NCI-H1048 (cell line): ENCODE measurements at regions not wholly inside any gene's neighbourhood (a gene's known extent, or its start where the extent isn't known, plus 50 kb on each side); places are given as distances from the start of the nearest gene placed in this dataset.
"Not testable (repeated sequence)": the region's sequence is repeated elsewhere in the genome, so short reads cannot be mapped to it uniquely, and the experiment has no call there.

Experiments used
- DNase-seq: peaks from one replicate; lab custom pipeline; 2025; lab: John Stamatoyannopoulos, UW

DNA sequence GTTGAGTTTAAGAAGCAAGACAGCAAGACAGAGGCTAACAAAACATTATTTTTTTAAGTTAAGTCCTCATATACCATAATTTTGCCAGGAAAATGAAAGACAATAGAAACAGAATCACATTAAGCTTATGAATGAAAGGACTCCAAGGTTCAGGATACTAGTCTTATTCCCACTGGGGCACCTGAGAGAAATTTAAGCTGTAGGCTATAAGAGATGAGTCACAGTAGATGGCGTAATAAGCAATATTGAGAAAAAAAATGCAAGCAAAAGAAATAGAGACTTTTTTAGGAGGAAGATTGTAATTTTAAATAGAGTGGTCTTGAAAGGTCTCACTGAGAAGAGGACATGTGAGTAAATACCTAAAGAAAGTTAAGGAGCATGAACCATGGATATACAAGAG, 57.1 kb upstream of the KIF2B start:
- no peak for DNase-seq

DNA sequence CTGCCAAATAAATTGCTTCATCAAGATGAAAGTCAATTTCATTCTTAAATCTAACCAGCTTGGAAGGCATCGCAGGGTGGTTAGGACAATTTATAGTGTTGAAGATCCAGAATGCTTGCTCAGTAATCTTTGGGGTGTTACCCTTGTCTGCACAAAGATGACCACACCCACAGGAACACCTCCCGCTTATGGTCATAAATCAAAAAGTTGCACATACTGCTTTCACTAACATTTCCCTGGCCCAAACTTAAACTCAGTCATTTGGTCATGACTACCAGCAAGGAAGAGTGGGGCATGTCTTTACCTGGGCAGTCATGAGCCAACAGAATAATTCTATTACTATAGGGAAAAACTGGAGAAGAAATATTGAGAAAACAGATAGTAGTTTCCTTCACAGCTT, 57.6 kb upstream of the KIF2B start:
- no peak for DNase-seq

GRCh38 chr17:53757559-53757958, 65.2 kb upstream of the KIF2B start:
- DNase-seq, result no peak

- DNase-seq, result not testable (repeated sequence)
Observed at GRCh38 chr17:53757116-53757515, 65.6 kb upstream of the KIF2B start.

- DNase-seq, result no peak
Observed at GRCh38 chr17:53749178-53749577, 73.5 kb upstream of the KIF2B start.

DNA sequence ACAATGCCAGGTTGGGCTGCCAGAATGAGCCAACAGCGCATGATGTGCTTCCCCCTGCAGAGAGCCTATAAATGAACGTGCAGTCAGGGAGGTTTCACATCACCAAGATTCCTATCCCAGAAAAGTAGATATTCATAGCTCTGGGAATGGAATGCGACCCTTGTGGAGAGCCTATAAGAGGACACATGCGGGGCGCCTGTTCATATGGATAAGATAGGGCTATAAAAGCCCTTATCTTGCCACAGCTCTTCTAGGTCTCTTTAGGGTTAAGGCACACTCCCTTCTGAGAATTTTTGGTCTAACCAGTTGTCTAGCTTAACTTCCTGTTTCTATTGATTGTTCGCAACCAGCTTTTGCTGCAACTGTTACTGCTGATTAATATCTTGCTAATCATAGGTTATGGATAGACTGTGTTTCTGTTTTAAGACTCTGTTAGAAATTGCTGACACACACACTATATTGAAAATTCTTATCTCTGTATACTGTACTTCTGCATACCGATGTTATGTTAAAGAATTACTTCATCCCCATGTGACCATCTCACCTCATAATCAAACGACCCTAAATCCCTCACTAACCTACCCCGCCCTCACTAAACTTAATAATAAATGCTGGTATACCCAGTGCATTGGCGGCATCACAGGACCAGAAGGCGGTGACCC, 74.4 kb upstream of the KIF2B start:
- DNase-seq, result not testable (repeated sequence)

DNA sequence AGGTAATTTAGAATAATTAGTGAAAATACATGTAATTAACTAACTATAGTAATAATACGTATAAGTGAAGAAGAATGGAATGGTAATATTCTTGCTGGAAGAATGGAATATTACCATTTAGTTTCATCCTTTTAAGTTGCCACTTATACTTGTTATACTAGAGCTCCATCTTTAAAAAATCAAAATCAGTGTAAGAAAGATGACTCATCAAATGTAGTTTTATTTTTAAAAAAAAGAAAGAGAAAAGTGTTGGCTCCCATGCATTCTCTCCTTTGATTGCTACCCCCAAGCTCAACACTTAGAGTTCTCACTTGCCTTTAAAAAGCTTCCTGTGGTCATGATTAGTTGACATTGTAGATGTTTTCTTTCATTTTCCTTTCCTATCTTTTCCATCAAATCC, 82.4 kb upstream of the KIF2B start:
- no peak for DNase-seq

DNA sequence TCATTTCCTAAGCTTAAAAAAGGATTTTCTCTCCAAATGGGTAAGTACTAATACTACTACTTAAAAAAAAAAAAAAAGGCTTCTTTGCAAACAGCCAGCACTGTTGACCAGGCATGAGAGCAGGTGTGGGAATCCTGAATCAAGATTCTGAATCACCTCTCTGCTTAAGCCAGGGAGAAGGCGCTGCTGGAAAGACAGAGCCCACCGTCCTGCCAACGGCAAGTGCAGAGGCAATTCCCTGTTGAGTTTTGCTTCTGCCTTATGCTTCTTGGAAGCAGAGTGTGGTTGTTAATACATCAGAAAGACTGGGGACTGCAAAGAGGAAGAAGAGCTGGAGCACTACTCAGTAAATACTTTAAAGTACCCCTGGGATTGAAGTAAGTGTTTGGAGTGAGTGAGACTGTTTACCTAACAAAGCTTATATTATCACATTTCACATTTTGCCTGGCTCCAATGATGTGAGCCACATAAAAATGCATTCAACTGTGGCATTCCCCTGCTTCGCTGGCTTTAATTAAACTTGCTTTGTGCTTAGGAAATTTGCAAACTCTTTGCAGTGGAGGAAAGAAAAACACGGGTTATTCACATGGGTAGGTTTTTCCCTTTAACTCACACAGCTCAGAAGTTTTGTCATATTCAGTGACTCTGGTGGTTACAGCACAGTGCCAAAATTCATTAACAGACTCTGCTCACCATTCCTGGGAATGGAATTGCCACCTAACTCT, 86.0 kb upstream of the KIF2B start:
- DNase-seq, result no peak

DNA sequence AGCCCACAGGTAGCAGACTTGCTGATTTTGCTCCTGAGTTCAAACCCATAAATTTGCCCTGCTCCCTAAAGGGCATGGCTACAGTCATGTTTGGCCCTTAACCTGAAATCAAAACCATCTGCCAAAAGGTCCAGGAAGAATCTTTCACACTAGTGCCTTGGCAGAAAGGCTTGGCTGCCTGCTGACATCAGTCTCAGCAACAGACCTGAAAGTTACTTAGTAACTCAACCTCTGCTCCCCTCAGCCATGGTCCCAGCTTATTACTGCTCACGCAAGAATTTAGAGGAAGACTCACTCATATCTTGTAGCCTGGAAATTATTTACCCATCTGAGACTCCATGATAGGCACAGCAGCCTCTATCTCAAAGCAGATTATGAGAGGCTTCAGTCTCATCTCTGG, 98.0 kb upstream of the KIF2B start:
- no peak for DNase-seq

GRCh38 chr17:53722407-53722806, 100.3 kb upstream of the KIF2B start:
- no peak for DNase-seq

GRCh38 chr17:53721101-53721500, 101.6 kb upstream of the KIF2B start:
- no peak for DNase-seq

DNA sequence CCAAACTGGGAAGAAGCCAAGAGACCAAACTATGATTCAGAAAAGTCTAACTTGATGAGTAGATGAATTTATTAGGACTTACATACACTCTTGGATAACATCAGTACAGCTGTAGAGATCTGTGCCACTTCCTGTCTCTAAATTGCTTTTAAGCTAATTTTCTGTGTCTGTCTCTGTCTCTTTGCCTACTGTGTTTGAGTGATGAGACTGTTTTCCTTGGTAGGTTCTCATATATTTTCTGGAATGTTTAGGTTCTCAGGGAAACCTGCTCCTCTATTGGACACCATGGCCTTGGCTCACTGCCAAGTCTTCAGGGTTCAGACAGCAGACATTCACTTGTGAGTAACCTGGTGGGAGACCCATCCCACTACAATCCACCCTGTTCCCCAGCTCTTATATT, 103.5 kb upstream of the KIF2B start:
- DNase-seq, result no peak

- no peak for DNase-seq
Observed at GRCh38 chr17:53707566-53707965, 115.2 kb upstream of the KIF2B start.

DNA sequence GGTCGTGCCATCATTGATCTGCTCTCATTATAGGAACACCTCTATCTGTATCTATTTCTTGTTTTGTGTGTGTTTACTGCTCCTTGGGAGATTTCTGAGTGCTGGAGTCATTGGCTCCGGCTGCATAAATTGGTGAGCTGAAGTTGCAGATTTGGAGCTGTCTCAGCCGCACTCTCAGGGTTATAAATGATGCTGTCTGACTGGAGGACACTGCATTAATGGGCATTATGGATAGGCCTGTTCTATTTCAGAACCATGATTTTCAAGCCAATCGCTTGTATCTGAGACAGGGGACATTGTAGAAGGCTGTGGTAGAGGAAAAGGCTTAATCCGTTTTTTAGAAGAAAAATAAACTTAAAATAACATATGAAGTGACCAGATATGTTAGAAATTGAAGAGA, 126.4 kb upstream of the KIF2B start:
- DNase-seq, result no peak

GRCh38 chr17:53687324-53687723, 135.4 kb upstream of the KIF2B start:
- DNase-seq, result no peak

GRCh38 chr17:53680745-53681144, 142.0 kb upstream of the KIF2B start:
- DNase-seq, result no peak

DNA sequence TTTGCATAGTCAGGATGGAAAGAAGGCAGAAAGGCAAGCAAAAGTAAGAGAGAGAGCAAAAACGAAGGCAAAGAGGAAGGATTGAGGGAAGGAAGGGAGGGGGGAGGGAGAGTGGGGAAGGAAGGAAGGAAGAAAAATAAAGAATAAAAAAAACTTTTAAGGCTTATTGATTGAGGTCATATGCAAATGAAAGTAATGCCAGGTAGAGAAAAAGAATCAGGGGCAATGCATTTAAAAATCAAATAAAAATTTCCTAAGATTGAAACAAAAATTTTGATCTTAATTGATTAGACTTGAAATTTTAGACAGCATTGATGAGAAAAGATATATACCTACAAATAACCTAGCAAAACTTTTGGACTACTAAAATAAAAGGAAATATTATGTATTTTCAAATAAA, 153.9 kb upstream of the KIF2B start:
- DNase-seq, result no peak

DNA sequence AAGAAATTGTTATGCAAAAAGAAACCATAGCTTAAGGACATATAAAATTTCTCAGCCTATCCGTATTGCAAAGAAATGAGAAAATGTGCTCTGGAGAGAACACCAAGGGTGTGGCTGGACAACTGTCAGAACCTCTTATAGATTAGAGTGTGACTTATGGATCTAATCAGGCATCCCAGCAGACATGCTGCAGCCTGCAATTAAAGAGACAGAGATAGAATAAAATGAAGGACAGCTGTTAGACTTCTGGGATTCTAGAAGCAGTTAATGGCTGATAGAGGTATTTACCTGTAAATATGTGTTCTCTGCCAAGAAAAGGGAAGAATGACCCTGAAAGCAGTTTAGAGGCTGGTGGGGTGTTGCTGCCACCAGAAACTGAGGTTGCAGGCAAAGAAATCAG, 160.1 kb upstream of the KIF2B start:
- no peak for DNase-seq

DNA sequence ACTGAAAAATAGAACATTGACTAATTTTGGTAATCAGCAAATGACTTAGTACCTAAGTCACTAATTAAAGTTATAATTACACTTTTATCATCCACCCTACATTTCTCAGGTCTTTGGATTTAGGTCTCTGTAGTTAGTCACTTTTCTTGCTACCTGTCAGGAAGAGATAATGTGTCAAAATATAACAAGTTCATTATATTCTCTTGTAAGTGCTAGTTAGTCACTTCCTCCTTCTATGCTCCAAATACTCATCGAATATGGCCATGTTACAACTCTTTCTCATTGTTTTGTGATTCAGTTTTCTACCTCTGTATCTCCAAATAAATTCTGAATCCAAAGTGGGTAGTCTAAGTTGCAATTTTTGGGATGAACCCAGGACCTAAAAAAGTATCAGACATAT, 163.5 kb upstream of the KIF2B start:
- DNase-seq, result no peak

- DNase-seq, result no peak
Observed at GRCh38 chr17:53655591-53655990, 167.1 kb upstream of the KIF2B start.

DNA sequence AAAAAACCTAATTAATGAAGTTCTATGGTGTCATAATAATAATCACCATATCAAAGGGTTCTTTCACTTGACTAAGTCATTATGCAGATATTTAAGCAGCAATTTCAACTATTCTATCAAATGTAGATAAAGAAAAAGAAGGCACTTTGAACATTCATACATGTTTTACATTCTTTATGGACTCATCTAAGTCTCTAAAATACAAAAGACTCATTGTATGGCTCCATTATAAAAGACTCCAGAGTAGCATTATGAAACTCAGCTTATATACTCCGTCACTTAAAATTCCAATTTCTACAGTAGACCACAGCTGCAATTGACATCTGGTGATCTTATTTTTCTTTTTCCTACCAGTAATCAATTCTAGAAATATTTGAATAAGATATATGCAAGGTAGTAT, 173.5 kb upstream of the KIF2B start:
- DNase-seq, result no peak

DNA sequence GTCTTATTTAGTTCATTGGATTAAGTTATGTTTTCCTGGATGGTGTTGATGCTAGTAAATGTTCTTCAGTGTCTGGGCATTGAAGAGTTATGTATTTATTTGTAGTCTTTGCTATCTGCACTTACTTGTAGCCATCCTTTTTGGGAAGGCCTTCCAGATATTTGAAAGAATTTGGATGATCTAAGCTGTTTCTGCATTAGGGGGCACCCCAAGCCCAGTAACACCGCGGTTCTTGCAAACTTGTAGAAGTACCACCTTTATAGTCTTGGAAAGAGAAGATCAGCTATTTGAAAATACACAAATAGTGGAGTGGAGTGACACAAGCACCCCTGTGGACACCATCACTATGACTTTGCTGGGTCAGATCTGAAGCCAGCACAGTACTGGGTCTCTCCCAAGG, 175.9 kb upstream of the KIF2B start:
- DNase-seq, result no peak

DNA sequence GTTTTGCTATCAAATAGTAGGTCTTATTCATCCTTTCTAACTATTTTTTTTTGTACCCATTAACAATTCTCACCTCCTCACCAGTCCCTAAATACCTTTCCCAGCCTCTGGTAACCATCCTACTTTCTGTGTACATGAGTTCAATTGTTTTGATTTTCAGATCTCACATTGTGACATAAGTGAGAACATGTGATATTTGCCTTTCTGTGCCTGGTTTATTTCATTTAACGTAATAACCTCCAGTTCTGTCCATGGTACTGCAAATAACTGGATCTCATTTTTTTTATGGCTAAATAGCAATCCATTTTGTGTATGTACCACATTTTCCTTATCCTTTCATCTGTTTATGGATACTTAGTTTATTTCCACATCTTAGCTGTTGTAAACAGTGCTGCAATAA, 181.9 kb upstream of the KIF2B start:
- no peak for DNase-seq

GRCh38 chr17:53635444-53635843, 187.3 kb upstream of the KIF2B start:
- DNase-seq, result no peak
